Frontal cortex (tissue), 3 donors: ENCODE measurements at regions not wholly inside any gene's neighbourhood (a gene's known extent, or its start where the extent isn't known, plus 50 kb on each side); places are given as distances from the start of the nearest gene placed in this dataset.
"Not testable (repeated sequence)": the region's sequence is repeated elsewhere in the genome, so short reads cannot be mapped to it uniquely, and the experiment has no call there.

Source experiments
- DNase-seq, 2 donors: peaks; one replicate each; pipeline ENCODE4 v3.0.0; 2012; ENCODE audit warnings: low spot score in 2 of 2
- FAIRE-seq: peaks from 2 replicates; lab custom pipeline; 2012; peaks lifted over from hg19 to GRCh38; lab: Jason Lieb, UNC
- donor health status: control.
- donor health status: control.
- donor health status: control.

DNA sequence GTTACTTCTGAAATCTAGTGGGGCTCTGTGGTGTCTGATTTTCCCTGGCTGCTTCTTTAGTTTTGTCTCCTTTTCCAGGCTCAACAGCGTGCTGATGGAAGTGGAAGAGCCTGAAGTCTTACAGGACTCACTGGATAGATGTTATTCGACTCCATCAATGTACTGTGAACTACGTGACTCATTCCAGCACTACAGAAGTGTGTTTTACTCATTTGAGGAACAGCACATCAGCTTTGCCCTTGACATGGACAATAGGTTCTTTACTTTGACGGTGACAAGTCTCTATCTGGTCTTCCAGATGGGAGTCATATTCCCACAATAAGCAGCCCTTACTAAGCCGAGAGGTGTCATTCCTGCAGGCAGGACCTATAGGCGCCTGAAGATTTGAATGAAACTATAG lies 51.1 kb downstream of the NBPF8 start:
- not testable (repeated sequence) for FAIRE-seq, DNase-seq

DNA sequence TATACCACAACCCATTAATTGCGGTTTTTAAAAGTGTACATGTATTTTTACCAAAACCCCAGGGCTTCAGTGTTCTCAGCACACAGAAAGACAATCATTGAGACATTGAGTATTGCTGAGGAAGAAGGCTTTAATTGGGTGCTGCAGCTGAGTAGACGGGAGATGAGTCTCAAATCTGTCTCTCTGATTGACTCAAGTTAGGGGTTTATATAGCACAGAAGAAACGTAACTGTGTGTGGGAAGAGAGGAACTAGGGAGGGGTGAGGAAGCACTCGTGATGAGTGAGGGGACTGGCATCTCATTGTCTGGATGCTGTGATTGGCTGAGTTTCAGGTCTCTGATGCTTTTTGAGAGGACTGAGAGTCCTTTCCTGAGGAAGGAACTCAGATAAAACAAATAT lies 62.8 kb downstream of the NBPF8 start:
- not testable (repeated sequence) for DNase-seq, FAIRE-seq

DNA sequence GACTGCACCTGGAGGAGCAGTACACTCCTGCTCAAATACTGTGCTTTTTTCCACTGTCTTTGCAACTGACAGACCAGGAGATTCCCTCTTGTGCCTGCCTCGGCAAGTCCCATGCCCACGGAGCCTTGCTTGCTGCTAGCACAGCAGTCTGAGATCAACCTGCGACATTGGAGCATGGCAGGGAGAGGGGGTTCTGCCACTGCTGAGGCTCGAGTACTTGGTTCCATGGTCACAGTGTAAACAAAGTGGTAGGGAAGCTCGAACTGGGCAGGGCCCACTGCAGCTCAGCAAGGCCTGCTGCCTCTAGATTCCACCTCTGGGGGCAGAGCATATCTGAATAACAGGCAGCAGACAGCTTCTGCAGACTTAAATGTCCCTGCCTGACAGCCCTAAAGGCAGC lies 63.6 kb downstream of the NBPF8 start:
- not testable (repeated sequence) for FAIRE-seq, DNase-seq

DNA sequence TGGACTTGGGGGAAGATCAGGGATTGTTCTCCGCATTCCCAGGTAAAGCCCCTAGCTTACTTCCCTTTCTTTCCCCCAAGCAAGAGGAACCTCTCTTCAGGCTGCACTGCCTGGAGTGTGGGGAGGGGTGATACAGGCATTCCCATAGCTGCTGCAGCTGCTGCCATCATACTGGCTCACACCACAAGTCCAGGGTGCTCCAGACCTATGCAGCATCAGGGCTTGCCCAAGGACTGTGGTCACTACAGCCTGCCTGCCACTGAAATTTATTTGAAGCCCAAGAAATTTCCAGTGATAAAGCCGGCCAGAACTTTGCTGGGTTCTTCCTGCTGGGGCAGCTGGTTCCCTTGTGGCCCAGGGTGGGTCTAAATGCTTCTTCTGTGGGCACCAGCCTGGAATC lies 72.7 kb downstream of the NBPF8 start:
- not testable (repeated sequence) for DNase-seq, FAIRE-seq

DNA sequence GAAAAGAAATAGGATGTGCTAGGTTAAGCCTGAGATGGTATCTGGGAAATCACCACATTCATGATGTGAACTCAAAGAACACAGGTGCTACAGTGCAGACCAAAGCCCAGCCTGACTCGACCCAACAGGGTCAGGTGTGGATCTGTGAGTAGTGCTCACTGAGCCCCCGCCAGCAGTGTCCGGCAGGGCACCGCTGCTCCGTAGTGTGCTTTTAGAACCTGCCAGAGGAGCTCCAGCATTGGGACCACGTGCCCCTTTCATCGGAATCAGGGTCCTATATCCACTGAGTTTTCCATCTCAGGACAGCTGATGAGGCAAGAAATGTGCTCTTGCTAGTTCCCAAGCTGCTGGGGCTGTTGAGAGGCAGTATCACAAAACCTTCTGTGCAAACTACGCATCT lies 74.4 kb downstream of the NBPF8 start:
- FAIRE-seq, DNase-seq: not testable (repeated sequence)

DNA sequence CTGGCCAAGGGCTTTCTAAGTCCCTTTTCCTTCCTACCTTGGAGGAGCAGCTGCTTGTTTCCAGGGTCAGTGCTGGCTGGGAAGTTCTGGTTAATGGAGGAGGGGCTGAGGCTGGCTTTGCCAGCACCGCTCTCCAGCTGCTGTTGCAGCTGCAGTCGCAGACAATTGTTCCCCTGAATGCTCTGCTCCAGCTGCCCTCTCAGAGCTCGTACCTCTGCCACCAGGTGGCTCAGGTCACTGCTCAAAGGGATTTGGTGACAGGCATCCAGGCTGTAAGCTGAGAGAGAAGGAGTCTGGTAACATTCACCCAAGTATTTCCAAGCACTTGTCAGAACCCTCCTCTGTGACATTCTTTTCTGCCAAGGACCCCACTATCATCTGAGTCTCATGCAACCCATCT lies 82.3 kb downstream of the NBPF8 start:
- DNase-seq, FAIRE-seq: not testable (repeated sequence)

DNA sequence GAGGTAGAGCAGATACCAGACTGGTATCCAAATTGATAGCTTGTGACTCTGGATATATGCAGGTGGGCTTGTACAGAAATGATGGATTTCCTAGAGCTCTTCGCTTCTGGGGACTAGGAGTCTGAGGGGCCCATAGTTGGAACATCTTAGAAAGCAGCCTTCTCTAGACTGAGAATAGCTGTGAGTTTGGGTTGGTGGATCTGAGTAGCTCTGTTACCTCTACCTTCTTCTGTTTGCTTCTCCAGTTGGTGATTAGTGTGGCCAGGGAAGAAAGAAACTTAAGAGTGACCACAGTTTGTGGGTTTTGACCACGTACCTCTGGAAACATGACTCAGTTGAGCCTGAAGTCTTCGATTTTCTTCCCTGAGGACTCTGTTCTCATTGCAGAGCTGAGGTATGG lies 88.4 kb downstream of the NBPF8 start:
- DNase-seq, FAIRE-seq: not testable (repeated sequence)

DNA sequence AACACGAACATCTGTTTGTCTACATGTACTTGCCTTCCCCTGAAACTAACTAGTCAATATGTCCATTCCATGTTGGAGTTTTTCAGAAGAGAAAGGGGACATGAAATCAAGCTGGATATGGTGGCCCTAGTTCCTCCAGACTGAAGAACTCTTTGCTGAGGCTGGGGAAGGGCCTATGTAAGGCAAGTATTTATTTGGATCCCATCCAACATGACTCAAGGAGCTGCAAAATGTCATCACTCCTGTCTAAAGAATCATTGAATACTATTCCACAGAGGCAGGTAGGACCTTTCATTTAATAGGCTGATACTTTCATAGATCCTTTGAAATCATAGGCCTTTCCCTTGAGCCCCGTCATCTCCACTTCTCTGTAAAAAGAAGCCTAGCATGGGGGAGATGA lies 91.5 kb downstream of the NBPF8 start:
- not testable (repeated sequence) for FAIRE-seq, DNase-seq

DNA sequence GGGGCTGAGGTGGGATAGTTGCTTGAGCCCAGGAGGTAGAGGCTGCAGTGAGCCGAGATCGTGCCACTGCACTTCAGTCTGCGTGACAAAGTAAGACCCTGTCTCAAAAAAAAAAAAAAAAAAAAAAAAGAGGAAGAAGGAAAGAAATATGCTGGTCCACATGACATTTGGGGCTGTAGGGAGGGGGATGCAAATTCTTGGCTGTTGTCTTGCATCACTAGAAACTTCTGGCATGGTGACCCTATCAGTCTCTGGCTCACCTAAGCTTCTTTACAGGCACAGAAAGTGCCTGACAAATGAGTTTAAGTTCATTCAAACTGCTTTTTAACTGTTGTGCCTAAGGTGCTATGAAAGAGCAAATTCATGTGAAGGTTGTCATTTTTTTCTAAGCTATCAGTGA lies 93.5 kb downstream of the NBPF8 start:
- FAIRE-seq, DNase-seq: not testable (repeated sequence)

DNA sequence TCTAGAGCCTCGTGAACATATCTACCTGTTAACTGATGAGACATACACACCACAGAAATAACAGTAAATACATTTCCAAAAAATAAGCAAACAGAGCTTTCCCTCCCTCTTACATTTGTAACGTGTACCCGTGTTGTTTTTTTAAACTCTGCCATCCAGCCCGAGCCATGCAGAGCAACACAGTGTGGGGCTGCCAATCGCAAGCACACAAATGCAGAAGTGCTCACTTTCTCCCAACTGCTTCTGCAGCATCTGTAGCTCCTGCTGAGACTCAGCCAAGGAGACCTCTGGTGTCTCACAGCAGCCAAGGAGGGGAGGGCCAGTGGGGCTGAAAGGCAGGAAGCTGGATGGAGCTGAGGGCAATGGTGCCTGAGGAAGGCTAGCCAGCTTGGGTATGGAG lies 94.4 kb downstream of the NBPF8 start:
- not testable (repeated sequence) for DNase-seq, FAIRE-seq

DNA sequence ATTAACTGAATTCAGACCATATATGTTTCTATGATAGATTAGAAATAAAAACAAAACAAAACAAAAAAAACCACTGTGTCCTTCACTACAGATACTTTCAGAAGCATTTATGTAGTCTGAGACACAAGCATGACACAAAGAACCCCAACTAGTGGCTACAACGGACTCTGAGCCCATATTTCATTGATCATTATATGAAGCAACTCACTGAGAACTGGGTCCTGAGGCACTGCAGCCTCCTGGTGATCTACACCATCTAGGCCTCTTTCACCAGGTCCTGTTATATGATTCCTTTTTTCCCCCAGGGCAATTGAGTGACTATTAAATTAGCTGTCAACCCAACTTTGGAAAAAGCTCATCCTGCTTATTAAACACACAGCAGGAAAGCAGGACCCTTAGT lies 98.3 kb downstream of the NBPF8 start:
- DNase-seq, FAIRE-seq: not testable (repeated sequence)

DNA sequence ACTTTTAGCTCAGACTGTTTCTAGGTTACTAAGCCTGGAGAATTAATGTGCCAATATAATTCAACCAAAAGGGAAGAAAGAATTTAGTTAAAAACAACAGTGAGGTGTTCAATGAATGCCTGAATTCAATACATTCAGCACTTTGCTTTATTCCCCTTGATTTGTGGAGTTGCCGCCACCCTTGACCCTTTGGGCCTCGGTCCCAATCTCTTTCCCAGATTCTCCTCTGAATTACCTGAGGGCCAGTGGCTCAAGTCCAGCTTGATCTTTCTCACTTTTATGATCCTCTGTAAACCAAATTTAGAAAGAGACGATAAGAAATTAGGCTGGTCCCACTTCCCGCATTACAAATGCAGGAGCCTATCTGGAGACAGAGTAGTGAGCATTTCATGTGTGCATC lies 98.7 kb downstream of the NBPF8 start:
- not testable (repeated sequence) for DNase-seq, FAIRE-seq

DNA sequence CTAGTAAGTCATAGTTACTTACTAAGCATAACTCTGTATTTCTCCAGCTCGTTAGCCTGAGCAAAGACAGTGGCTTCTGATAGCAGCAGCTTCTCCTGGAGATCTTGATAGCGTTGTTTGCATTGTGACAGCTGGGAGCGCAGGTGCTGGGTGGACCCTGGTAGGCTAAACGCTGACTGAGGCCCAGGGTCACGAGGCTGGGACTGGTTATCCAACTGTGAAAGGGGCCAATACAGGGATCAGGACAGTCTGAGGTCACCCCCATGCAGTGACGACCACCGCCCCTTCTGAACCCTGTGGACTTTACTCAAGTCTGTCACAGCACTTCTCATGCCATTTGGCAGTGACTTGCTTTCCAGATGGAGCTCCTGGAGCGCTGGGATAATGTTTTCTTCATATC lies 104.4 kb downstream of the NBPF8 start:
- FAIRE-seq, DNase-seq: not testable (repeated sequence)

DNA sequence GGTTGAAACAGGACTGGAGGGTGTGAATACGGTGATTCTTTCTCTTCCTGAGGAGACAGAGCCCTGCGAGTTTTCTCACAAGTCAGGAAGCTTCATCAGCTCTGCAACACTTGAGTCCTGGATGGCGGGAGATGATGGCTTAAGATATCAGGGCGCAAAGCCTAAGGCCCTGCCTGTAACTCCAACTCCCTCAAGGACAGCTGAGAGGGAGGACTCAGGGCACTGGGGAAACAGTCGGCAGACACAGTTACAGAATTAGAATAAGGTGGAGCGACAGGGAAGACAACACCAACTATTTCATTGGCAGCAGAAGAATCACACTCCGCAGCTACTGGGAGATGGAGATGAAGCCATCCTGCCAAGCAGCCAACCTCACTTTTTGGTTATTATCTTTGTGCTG lies 109.6 kb downstream of the NBPF8 start:
- not testable (repeated sequence) for DNase-seq, FAIRE-seq

DNA sequence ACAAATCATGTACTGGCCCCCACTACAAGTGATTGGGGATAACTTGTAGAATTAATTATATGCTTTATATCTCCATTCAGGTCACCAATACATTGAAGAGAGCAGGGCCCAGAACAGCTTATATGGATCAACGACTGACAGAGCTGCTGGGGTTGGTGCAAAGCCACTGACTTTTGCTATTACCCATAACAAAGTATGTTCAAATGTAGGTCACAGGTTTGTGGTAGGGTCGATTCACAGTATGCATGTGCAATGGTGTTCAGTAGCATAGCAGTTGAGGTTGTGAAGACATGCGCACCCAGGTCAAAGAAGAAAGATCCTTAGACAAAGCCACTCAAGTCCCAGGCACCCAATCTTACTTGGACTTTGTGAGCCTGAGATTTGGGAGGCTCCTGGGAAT lies 110.6 kb downstream of the NBPF8 start:
- FAIRE-seq, DNase-seq: not testable (repeated sequence)

DNA sequence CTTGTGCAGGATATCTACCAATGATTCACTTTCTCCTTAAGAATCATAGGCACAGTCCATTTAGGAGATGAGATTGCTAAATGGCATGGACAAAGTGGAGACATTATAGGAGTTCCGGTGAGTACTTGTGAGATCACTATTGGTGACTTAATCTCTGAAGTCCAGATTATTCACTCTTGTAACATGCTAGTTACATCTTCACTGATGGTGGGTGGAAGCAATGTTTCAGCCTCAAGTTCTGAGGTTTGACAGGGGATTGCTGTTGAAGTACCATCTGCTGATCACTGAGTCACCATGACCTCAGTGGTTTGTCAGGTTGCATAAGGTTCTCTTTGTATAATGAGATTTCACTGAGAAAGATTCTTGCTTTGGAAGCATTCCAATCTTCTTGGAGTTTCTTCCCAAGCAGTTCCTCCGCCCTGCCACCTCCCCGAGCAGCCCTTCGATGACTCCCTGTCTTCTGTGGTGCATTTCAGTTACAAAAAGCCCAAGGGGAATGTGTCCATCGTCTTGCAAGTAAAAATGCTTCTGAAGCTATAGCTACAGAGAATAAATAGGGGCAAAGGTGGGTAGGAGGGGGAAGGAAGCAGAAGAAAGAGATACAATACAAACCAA lies 114.7 kb downstream of the NBPF8 start:
- DNase-seq, FAIRE-seq: not testable (repeated sequence)

DNA sequence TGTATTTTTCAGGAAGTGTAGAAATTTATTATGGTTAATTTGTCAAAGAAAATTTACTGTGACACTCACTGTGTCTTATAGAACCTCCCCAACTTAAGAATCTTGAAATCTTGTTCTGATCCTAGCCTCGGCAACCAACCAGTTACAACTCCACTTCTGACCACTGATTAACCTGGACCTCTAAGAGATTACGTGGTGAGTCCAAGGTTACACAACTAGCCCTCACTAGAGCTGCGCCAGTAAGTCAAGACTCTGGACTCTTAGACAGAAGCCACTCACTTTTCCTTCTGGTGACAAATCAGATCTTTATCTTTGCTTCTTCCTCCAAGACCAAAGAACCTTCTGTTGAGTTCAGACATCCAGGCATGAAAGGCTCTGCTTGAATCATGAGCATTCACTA lies 116.6 kb downstream of the NBPF8 start:
- not testable (repeated sequence) for DNase-seq, FAIRE-seq

DNA sequence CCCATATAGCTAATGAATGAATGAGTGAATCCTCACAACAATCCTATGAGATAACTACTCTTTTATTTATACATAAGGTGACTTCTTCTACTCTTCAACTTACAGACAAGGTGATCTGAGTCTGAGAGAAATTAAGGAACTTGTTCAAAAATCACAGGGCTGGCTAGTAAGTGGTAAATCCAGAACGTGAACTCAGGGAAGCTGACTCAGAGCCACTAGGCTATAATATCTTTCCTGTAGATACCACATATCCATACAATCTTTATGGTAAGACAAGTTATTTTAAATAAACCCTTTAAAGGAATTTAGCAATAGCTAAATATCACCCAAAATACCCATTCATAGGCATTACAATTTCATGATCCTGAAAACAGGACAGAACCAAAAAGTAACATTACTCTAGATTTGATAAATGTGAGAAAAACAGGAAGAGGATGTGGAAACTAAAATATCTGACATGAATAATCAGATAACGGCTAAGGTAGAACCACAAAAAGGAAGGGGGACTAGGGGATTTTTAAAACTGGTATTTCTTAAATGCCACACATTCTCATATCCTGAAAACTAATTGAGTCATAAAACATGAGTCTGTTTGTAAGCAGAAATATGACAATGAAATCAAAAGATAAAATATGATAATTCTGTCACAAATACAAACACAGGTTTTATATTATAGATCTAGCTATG lies 119.7 kb downstream of the NBPF8 start:
- FAIRE-seq, DNase-seq: not testable (repeated sequence)

DNA sequence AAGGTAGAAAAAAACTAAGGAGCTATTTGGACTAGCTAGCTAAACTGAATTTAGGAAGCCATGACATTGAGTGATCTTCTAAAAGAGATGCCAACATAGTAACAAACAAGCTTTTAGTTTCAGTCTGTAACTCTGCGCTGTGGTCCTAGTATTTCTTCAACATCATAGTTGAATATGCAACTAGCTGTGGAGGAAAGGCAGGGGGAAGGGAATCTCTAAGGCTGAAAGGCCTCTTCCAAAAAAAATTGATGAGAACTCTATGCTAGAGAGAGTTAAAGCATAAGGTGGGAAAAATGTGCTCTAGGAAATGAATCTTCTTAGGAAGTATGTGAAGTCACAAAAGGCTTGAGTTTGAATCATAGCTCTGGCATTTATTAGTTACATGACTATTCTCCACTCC lies 120.2 kb downstream of the NBPF8 start:
- DNase-seq, FAIRE-seq: not testable (repeated sequence)

DNA sequence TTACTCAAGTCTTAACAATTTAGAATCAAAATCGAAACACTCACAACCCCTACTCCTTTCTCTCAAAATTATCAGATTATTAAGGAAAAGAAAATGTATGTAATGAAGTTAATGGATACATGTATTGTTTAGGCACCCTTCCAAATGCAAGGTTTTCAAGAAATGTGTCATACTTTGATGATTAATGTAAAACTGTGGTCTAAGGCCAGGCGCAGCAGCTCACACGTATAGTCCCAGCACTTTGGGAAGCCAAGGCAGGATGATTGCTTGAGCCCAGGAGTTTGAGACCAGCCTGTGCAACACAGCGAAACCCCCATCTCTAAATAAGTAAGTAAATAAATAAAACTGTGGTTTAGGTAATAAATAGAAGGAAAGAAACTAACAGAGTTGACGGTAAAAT lies 126.6 kb downstream of the NBPF8 start:
- not testable (repeated sequence) for FAIRE-seq, DNase-seq

DNA sequence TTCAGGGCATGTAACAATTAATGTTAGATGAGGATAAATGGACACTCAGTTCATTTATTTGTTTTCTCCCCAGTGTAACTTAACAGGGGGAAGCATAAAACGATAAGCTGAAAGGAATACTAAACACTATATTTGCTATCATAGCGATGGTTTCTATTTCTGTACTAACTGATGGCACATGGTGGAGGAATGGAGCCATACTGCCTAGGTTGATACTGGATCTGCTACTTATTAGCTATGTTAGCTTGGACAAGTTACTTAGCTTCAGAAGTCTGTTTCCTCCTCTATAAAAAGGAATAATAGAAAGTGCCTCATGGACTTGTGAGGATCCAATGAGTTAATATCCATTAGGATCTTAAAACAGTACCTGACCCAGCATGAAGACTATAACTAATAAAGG lies 127.5 kb downstream of the NBPF8 start:
- FAIRE-seq, DNase-seq: not testable (repeated sequence)
